ENCODE measurements at regions not wholly inside any gene's neighbourhood (a gene's known extent, or its start where the extent isn't known, plus 50 kb on each side); places are given as distances from the start of the nearest gene placed in this dataset.

DNA sequence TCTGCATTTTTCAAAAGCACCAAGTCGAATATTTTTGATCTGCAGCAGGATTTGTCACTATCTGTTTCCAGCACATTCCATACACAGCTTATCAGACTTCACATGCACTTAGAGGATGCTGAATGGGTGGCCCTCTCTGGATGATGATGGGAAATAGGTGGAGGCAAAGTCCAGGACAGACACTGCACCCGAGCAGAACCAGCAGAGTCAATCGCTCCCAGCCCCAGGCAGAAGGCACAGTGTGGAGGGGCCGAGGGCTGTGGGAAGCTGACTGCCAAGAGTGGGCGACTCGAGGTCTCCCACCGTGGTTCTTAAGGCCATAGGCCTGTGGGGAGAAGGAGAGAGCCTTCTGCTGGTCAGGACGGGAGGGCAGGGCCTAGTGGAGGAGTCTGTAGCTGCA lies 490.2 kb upstream of the MGMT start:
- DNase-seq, result no peak

DNA sequence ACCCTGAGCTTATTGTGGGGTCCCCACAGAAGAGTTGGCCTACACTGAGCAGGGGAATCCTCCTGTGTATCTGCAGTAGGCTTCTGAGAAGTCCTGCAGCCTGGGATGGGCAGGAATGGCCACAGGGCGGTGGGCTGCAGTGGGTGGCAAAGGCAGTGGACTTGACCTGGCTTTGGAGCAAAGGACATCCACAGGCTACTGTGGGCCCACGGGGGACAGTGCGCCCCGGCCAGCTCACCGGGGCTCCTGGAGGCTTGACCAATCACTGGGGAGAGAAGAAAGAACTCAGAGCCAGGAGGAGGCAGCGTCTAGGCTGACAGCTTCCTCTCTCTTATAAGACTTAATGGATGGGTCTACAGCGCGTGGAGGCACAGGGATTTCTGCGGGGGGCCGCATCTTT lies 488.8 kb upstream of the MGMT start:
- no peak for DNase-seq

DNA sequence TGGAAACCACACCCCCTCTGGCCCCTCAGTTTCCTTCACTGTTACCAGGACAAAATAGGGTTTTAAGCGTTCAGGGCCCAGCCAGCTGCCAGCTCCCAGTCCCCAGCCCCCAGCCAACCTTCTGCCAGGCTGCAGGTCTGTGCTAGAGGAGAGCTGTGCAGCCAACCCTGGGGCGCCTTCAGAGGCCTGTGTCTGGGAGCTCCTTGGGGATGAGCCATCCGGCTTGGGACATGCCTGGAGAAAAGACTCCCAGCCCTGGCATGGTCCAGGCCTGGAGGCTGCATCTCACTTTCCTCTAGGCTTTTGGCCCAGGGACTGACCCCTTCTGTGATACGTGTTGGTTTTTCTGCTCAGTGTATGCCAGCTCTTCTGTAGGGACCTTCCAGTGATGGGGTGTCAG lies 487.6 kb upstream of the MGMT start:
- no peak for DNase-seq

DNA sequence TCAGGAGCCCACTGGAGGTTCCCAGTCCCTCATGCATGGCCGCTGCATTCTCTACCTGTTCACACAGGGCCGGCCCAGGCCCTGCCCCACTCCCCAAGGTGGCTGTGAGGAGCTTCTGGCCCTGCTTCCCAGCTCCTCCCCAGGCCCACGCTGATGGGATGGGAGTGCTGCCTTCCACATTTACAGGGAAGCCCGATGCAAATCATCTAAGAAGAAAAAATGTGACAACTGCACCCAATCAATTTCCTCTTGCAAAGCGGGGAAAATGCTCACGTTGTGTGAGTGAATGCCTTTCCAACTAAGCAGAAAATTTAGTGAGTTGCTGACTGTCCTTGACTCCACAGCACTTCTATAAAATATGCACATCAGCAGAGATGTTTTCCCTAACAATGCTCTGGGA lies 485.8 kb upstream of the MGMT start:
- no peak for DNase-seq

DNA sequence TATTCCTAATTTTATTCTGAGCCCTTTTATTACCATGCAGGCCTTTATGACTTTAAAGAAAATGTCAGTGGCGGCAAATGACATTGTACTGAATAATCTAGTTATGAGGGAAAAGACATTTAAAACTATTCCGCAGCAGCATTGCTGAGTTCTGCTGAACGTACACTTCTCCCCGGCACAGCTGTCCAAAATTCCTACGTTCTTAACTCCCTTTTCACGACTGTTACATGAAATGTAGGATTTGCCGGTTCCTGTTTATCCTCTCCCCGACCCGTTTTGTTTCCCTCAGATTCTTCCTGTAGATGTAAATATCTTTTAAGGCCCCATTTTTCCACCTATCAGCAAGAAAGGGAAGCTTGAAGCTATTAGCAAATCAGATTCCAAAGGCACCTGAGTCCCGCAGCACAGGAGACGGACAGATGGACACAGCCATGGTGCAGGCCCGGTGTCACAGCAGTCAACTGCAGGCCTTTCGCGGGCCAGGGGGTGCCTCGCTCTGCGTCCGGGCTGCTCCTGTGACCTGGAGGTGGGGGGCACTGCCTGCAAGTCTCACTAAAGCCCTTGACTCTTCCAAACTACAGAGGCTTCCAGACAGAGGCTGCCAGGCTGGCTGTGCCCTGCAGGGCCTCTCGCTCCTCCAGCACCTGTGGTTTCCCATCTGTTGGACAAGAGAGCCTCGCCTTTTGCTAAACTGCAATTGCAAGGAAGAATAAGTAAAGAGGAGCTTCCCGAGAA lies 485.0 kb upstream of the MGMT start:
- no peak for DNase-seq

DNA sequence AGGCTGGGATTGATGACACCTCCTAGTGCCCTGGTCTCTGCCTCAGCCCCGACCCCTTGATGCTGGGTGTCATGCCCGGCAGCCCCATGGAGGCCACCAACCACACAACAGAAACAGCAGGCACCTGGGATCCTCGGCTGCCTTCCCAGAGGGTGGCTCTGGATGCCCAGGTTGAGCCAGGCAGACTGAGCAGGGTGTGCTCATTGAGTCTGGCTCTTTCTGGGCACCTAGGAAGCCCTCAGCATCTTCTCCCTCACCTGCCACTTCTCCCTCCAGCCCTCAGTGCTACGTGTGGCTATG lies 484.5 kb upstream of the MGMT start:
- no peak for DNase-seq

DNA sequence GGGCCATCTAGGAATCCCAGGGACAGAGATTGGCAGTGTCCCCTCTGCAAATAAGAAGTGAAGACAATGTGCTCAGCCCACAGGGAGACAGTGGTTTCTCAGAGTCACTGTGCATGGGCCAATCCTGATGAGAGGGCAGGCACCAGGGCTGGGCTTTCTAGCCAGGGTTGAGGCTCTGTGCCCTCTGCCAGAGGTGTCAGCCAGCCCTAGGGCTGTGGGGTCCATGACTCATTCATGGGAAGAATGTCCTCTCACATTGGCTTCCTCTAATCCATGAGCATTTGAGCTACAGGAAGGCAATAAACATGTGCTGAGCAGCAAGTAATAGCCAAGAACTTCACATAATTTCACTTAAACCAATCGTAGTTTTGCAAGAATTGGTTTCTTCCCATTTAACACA lies 482.0 kb upstream of the MGMT start:
- no peak for DNase-seq

DNA sequence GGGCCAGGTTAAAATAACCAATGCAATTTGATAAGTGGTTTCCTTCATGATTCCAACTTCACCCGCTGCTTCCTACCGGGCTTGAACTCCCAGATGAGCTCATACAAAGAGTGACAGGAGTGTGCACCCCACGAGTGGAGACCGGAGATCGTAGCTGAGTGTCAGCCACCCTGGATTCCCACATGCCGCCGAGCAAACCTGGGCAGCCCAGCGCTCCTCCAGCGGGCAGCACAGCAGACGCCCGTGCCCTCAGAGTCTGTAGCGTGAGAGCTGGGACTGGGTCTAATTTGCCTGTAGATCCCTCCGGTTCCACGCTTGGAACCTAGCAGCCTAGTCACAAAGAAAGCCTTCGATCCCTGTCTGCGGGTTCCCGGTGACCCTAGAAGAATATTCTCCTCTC lies 476.1 kb upstream of the MGMT start:
- DNase-seq, result no peak

DNA sequence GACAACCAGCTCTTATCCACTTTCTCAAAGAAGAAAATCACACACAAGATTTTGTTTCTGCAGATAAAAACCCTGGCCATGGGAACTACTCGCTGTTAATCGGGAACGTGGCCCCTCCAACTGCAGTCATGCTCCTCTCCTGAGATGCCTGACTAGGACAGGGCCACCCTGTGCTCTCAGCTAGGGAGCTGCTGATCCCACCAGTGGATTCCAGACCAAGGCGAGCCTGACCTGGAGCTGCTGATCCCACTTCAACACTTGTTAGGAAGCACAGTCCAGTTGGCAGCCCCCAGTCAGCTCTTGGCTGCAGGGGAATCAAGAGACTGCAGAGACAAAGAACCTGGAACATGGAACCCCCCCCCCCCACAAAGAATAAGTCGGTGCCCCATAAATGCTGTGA lies 474.3 kb upstream of the MGMT start:
- DNase-seq, result no peak

DNA sequence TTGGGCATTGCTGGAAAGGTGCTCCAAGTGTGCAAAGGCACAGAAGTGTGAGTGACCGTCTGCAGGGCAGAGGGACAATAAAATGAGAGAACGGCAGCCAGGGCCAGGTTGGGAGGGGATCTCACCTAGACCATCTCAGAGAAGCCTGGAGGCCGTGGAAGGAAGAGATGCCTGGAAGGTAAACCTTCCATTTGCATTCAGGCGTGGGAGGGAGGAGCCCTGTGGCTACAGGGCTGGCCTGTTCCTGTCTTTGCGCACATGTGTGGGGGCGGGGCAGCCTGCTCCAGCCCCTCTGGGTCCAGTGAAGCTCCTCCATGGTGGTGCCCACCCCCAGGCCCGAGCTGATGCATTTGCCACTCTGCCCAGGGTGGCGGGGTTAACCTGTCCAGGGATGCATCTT lies 473.6 kb upstream of the MGMT start:
- no peak for DNase-seq

DNA sequence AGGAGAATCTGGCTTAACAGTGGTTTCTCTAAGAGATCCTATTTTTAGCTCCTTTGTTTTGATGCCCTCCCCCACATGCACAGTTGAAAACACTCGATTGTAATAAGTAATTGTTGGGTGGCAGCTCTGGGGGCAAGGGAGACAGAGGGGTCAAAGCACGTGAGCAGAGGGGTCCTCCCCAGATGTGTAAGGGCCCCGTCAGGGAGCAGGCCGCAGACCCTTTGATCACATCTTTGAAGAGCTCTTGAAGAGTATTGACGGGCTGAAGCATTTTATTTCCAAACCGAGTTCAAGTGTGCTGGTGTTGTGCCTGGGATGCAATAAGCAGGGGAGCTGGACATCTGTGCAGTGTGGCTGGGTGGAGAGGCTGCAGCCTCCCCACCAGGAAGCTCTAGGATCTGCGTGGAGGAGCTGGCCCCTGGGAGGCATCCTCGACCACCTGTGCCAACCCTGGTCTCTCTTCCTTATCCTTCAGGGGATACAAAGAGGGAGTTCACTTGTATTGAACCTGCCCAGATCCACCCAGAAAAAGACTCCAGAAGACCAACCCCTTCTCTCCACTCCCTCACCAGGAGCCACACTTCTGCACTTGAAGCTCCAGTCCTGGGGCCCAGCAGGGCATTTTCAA lies 473.0 kb upstream of the MGMT start:
- no peak for DNase-seq

DNA sequence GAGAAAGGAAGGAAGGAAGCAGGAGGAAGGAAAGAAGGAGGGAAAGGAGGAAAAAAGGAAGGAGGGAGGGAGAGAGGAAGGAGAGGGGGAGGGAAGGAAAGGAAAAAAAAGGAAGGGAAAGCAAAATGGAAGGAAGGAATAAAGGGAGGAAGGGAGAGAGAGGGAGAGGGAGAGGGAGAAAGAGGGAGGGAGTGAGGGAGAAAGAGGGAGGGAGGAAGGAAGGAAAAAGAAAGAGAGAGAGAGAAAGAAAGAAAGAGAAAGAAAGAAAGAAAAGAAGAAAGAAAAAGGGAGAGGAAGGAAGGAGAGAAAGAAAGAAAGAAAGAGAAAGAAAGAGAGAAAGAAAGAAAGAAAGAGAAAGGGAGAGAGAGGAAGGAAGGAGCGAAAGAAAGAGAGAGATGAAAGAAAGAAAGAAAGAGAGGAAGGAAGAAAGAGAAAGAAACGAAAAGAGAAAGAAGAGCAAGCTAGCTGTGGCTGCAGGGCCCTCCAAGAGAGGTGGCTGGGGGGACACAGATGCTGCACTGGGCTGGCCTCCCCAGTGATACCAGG lies 472.4 kb upstream of the MGMT start:
- DNase-seq, result no peak

DNA sequence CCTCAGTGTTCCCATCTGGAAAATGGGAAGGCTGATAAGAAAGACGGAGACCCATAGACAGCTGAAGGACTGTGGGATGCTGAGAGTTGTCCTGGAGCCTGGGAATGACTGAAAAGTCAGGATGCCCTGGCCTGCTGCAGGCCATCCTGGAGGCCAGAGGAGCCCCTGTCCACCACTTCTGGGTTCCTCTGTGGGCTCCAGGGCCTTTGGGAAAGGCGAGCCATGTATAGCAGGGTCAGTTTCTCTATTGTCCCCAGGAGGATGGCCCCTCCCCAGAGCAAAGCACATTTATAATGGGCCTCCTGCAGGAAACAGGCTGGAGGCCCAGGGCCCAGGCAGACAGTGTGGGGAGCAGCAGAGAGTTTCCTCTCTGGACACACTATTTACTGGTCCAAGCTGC lies 471.4 kb upstream of the MGMT start:
- DNase-seq, result no peak

DNA sequence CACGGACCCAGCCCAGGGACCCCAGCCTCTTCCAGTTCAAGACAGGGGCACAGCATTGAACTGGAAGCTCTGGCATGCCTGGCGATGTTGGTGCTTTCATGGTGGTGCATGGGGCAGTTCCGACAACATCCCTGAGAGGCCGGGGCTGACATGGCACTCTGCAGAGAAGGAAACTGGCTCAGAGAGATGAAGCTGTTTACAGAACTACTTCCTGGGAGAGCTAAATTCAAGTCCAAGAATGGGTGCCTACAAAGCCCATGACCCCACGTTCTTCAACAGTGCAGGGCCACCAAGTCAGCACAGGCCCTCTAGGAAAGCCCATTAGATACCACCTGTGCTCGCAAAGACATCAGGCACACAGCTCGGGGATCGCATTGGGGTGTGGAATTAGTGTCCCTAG lies 470.9 kb upstream of the MGMT start:
- DNase-seq, result no peak

DNA sequence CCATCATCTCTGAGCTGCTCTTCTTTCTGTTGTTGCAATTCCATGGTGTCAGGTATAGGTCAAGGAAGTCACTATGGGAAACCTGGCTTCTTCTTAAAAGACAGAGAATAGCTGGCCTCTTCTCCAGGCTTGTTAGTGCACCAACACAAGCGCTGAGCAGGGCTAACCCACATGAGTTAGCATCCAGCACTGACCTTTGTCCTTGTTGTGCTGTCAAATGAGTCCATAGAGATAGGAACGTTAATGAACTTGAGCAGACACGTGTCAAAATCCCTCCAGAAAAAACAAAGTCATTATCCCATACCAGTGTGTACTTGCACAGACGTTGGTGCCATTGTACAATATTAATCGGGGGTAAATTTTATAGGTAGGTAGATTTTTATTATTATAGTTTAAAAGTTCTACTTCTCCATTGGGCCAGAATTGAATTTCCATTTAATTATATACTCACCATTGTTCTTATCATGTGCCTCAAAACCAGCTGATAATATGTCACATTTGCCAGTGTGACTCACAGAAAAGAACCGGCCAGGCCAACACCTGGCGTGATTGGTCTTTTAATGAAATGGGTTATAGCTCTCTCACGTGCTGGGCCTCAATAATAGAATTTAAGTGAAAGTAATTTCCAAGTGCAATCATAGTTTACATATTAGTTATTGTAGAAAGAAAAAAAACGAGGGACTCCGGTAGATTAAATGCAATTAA lies 468.8 kb upstream of the MGMT start:
- DNase-seq, result no peak

DNA sequence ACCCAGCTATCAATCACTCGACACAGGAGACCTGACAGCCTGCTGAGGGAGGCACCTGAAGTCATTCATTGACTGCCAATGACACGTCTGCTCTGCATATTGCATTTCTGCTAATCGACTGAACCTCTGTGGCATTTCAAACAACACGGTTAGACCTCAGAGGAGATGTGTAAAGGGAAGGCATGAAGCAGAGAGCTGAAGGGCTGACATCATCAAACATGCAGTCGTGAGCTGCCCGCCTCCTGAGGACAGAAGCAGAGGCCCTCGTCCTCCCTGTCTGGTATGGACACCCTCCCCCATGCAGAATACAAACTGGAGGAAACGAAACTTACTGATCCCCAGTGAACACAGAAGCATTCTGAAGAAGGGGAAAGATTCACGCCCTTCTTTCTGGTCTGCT lies 462.6 kb upstream of the MGMT start:
- no peak for DNase-seq

DNA sequence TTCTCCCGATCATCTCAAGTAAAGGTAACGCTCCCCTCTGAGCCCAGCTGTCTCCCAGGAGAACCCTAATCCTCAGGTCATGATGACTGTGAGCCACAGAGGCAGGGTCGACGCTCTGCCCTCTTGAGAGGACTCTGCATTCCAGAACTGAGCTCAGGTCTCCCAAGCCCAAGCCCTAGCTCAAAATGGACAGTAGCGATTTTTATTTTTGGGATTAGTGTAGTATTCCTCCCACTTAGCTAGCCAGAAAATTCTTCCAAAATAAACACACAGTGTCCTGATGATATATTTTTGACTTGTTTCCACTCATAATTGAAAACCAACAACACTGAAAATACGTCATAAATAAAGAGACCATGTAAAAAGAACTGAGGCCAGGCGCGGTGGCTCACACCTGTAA lies 462.0 kb upstream of the MGMT start:
- no peak for DNase-seq

DNA sequence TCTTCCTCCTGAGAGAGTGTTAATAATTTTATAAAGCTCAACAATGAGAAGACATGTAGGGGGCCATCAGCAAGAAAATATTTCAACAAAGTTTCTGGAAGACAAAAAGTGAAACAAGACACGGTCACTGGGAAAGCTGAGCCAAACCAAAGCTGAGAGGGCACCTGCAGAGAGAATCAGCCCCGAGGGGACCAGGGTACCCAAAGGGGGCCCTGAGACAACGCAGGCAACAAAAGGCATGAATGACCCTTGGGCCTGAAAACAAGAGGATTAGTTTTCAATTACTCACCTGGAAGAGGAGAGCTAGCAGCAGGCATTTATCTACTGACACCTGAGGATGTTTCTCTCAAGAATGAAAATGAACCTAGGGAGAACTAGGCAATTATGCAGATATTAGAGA lies 461.2 kb upstream of the MGMT start:
- DNase-seq, result no peak

DNA sequence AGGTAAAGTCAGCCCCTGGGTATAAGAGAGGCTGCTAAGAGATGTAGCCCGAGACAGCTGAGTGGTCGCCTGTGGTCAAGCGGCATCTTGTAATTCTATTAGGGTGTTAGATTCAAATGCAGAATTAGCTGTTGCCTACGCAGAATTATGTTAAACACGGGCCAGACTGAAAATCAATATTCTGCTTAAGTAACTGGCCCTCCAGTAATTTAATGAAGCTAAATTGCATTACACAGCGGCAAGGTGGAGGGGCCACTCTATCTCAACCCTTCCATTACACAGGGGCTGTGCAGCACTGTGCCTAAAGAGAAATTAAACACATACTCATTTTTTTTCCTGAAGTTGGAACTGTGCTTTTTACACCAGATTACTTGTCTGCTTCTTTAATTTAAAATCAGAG lies 448.5 kb upstream of the MGMT start:
- DNase-seq, result no peak

DNA sequence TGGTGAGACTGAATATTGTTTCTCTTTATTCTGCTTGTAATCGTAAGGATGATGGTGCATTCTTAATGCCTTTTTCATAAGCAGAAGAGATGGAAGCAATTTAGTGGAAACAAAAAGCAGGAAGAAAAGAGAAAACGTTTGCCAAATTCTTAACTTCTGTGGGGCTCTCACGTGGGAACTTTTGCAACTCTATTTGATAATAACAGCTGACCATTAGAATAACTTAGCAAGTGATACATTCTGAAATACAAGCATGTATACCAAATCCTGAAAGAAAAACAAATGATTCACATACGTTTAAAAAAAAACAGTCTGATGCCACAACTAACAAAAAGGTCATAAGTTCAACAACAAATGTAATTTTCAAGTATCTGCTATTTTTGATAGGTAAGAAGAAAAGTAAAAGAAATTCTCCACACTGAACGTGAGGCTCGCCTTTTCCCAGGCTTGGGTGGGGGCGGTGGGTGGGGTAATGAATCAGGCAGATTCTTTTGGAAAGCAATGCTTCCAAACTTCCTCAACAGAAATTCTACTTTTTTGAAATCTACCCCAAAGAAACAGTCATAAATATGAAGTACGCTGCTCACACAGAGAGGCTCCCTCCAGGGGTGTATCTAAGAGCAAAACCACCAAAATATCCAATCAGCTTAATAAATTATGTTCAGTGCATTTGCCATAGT lies 446.2 kb upstream of the MGMT start:
- DNase-seq, result no peak

DNA sequence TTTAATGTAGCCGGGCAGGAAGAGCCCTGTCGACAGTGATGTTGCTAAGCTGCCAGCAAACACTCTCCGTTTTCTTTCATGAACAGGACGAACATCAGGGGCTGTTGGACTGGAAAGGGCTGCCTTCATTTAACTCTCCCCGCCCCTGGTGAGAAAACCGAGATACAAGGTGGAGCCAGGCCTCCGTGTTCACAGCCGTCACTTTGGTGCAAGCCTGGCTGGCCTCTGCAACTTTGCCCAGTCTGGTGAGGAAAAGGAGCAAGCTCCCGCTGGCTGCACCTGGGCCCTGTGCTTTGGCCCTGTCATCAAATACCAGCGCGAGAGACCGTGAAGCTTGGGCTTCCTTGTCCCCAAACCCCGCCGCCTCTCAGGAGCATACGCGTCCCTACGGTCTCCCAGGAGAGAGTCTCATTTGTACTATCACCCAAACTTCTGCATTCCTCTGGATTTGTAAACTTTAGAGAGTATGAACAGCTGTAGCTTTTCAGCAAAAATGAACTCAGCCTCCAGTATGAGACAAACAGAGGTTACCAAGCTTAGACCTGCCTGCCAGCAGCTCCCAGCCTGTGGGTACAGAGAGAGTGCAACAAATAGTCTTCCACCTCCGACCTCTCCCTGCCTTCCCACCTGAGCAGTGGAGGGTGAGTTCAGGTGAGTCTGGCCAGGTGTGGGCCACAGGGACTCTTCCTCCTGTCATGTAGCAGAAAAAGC lies 445.3 kb upstream of the MGMT start:
- DNase-seq, result peak; percentile 77

DNA sequence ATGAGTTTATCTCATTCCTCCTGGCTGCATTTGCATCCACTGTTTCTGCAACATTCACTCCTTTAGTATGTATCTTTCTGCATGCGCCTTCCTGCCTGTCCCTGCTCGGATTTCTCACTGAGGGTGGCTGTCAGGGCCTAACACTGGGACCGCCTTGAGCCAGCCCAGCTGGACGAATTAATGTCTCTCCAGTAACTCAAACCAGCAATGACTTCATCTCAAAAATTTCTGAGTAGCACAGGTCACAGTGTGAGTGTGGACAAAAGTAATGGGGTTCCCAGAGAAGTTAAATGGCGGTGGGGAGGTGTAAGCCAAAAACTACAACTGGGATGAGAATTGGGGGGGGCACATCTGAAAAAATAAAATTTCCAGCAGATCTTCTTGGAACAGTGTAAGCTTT lies 444.0 kb upstream of the MGMT start:
- DNase-seq, result peak; percentile 82
